ENCODE measurements at regions not wholly inside any gene's neighbourhood (a gene's known extent, or its start where the extent isn't known, plus 50 kb on each side); places are given as distances from the start of the nearest gene placed in this dataset.

DNA sequence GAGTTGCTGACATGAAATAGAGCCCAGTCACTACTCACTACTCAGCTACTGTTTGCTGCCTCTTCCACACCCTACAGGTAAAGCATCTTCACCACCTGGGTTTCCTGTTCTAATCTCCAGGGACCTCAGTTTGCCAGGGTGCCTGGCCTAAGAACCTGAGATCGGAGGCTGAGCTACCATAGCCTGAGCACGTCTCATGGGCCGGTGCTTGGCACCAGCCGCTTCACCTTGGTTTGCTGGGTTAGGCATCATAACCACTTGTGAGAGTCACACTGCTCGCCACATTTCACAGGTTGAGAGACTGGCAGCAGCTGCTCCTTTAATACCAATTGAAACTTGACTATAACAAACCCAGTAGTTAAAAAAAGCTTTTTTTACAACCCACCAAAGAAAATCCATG lies 75.1 kb downstream of the EMX2 start:
- TF ChIP-seq, protein P1, sequence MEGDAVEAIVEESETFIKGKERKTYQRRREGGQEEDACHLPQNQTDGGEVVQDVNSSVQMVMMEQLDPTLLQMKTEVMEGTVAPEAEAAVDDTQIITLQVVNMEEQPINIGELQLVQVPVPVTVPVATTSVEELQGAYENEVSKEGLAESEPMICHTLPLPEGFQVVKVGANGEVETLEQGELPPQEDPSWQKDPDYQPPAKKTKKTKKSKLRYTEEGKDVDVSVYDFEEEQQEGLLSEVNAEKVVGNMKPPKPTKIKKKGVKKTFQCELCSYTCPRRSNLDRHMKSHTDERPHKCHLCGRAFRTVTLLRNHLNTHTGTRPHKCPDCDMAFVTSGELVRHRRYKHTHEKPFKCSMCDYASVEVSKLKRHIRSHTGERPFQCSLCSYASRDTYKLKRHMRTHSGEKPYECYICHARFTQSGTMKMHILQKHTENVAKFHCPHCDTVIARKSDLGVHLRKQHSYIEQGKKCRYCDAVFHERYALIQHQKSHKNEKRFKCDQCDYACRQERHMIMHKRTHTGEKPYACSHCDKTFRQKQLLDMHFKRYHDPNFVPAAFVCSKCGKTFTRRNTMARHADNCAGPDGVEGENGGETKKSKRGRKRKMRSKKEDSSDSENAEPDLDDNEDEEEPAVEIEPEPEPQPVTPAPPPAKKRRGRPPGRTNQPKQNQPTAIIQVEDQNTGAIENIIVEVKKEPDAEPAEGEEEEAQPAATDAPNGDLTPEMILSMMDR (IDR thresholded peaks at IDR 0.05): no peak
- no peak for TF ChIP-seq POLR2A (IDR thresholded peaks at IDR 0.05)
